K562 (cell line): ENCODE measurements at regions not wholly inside any gene's neighbourhood (a gene's known extent, or its start where the extent isn't known, plus 50 kb on each side); places are given as distances from the start of the nearest gene placed in this dataset.

ENCODE experiments used
- BRCA1 ChIP-seq, 2 experiments: fragments of 450-650 bp in 1 of 2; sonication (generic) in 1 of 2; formaldehyde crosslinking in 1 of 2; IDR thresholded peaks; 2 replicates each; pipeline versions ENCODE4 v1.5.0 to v1.6.1; 2017 to 2020; ENCODE audit warnings: mild to moderate bottlenecking in 1 of 2, missing genetic modification reagents in 1 of 2
- PHTF2 ChIP-seq: fragments of 250-450 bp; sonication (Bioruptor Pico); IDR thresholded peaks from 2 replicates; pipeline ENCODE4 v1.5.0; 2021; ENCODE audit warnings: mild to moderate bottlenecking
- STAG1 ChIP-seq: sonication (generic); formaldehyde crosslinking; IDR thresholded peaks from 2 replicates; pipeline ENCODE4 v1.5.0; 2020; ENCODE audit warnings: missing genetic modification reagents, borderline replicate concordance
- ZFP1 ChIP-seq: fragments of 450-650 bp; formaldehyde crosslinking; IDR thresholded peaks from 2 replicates; pipeline ENCODE4 v1.4.0; 2020; ENCODE audit warnings: mild to moderate bottlenecking, mixed read lengths
- ZNF354B ChIP-seq: fragments of 250-450 bp; sonication (Bioruptor Pico); IDR thresholded peaks from 2 replicates; pipeline ENCODE4 v1.4.0; 2020
- TF ChIP-seq, protein P1 (sequence below), 2 experiments: fragments of 250-450 bp in 1 of 2; fragments of 450-650 bp in 1 of 2; sonication (Bioruptor Pico) in 1 of 2; IDR thresholded peaks; 2 replicates each; pipeline versions ENCODE4 v1.6.1 to v1.8.0; 2016 to 2021; ENCODE audit warnings: mild to moderate bottlenecking in 2 of 2, moderate library complexity in 2 of 2, missing compliant biosample characterization in 1 of 2, missing genetic modification characterization in 1 of 2
- TF ChIP-seq, protein P2 (sequence below): fragments of 250-450 bp; sonication (Bioruptor Pico); IDR thresholded peaks from 2 replicates; pipeline ENCODE4 v1.5.0; 2022; ENCODE audit warnings: mild to moderate bottlenecking
- TF ChIP-seq, protein P3 (sequence below), 3 experiments: fragments of 200-800 bp in 1 of 3; sonication (Bioruptor generic) in 1 of 3; sonication (generic) in 1 of 3; formaldehyde crosslinking in 1 of 3; IDR thresholded peaks; 2 replicates each; pipeline versions ENCODE4 v1.6.1 to v1.8.0; 2016 to 2022; ENCODE audit warnings: mild to moderate bottlenecking in 2 of 3, missing compliant biosample characterization in 2 of 3, missing genetic modification characterization in 2 of 3, missing genetic modification reagents in 1 of 3
- TF ChIP-seq, protein P4 (sequence below): IDR thresholded peaks from 3 replicates; pipeline ENCODE4 v1.6.1; 2011; ENCODE audit warnings: borderline replicate concordance, mild to moderate bottlenecking; ENCODE audit not compliant: insufficient read length, insufficient read depth

DNA sequence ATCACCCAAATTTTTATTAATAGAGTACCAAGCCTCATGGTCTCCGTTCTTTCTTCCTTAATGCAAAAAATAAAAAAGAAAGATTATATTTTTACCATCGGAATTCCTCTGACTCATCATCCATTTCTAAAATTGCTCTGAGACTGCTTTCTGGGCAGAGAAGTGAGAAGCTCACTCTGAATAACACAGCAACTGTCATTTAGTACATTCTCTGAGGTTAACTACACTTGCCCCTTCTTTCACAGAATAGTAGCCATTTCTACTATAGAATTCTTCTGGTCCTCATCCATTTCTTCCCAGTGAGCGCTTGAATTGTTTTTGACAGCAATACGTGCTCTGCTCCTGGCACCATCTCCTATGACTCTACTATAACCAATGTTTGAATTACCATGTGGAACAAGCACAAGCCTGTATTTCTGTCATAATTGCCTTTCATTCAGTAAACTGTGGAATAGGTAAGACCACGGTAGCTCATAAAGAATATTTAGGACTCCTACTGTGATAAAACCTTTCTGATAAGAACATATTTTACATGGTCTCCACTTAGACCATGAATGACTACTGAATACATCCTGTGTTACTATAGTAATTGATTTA is 435.5 kb upstream of the NRSN1 start (continued):
- TF ChIP-seq, protein P1, sequence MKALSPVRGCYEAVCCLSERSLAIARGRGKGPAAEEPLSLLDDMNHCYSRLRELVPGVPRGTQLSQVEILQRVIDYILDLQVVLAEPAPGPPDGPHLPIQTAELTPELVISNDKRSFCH (CRISPR knock-in tag; IDR thresholded peaks at IDR 0.05) = no peak
- TF ChIP-seq, protein P1 (tag; IDR thresholded peaks at IDR 0.05) = no peak
- TF ChIP-seq BRCA1 (IDR thresholded peaks at IDR 0.05) (no peak), BRCA1 (CRISPR knock-in tag; IDR thresholded peaks at IDR 0.05) (no peak), STAG1 (no peak), ZNF354B (CRISPR knock-in tag) (no peak), ZFP1 (CRISPR knock-in tag) (no peak), PHTF2 (CRISPR knock-in tag) (no peak)
- TF ChIP-seq, protein P2, sequence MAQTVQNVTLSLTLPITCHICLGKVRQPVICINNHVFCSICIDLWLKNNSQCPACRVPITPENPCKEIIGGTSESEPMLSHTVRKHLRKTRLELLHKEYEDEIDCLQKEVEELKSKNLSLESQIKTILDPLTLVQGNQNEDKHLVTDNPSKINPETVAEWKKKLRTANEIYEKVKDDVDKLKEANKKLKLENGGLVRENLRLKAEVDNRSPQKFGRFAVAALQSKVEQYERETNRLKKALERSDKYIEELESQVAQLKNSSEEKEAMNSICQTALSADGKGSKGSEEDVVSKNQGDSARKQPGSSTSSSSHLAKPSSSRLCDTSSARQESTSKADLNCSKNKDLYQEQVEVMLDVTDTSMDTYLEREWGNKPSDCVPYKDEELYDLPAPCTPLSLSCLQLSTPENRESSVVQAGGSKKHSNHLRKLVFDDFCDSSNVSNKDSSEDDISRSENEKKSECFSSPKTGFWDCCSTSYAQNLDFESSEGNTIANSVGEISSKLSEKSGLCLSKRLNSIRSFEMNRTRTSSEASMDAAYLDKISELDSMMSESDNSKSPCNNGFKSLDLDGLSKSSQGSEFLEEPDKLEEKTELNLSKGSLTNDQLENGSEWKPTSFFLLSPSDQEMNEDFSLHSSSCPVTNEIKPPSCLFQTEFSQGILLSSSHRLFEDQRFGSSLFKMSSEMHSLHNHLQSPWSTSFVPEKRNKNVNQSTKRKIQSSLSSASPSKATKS (CRISPR knock-in tag) = no peak
- TF ChIP-seq, protein P3, sequence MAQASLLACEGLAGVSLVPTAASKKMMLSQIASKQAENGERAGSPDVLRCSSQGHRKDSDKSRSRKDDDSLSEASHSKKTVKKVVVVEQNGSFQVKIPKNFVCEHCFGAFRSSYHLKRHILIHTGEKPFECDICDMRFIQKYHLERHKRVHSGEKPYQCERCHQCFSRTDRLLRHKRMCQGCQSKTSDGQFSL (CRISPR knock-in tag; IDR thresholded peaks at IDR 0.05) = no peak
- TF ChIP-seq, protein P3 (tag; IDR thresholded peaks at IDR 0.05) = no peak
- TF ChIP-seq, protein P4, sequence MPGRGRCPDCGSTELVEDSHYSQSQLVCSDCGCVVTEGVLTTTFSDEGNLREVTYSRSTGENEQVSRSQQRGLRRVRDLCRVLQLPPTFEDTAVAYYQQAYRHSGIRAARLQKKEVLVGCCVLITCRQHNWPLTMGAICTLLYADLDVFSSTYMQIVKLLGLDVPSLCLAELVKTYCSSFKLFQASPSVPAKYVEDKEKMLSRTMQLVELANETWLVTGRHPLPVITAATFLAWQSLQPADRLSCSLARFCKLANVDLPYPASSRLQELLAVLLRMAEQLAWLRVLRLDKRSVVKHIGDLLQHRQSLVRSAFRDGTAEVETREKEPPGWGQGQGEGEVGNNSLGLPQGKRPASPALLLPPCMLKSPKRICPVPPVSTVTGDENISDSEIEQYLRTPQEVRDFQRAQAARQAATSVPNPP = no peak
- TF ChIP-seq, all 486 proteins: peak for 0
